A673 (cell line): ENCODE measurements at regions not wholly inside any gene's neighbourhood (a gene's known extent, or its start where the extent isn't known, plus 50 kb on each side); places are given as distances from the start of the nearest gene placed in this dataset.

ENCODE experiments used
- BruUV-seq: library from RNA; stranded (reverse); fragments of 400-500 nt; replicated peaks from 2 replicates; lab custom pipeline; 2021; lab: Mats Ljungman, UMichigan
- CTCF ChIA-PET: fragments of 300-600 bp; sonication (Branson Sonifier 250); formaldehyde crosslinking; loops from one replicate; lab custom pipeline; 2022; ENCODE audit warnings: antibody characterized with exemption; lab: Charles Lee
- POLR2A ChIA-PET: fragments of 300-600 bp; sonication (Branson Sonifier 250); formaldehyde crosslinking; loops from one replicate; lab custom pipeline; 2022; ENCODE audit warnings: antibody characterized with exemption; ENCODE audit not compliant: low non-redundant PET; lab: Charles Lee
- DNase-seq: peaks from one replicate; pipeline ENCODE4 v3.0.0-alpha.2; 2015; ENCODE audit warnings: low spot score
- H3K27ac ChIP-seq: fragments of 200-600 bp; sonication (generic); 2 replicates; pipeline ENCODE4 v1.5.1; 2016; ENCODE audit warnings: mixed run types, low read depth, mild to moderate bottlenecking, mixed read lengths, antibody characterized with exemption, low read length; ENCODE audit not compliant: poor library complexity, severe bottlenecking
- H3K27me3 ChIP-seq: fragments of 200-600 bp; sonication (generic); replicated peaks from 2 replicates; pipeline ENCODE4 v1.6.1; 2017; ENCODE audit warnings: mixed run types, low read depth, mild to moderate bottlenecking, mixed read lengths, antibody characterized with exemption, low read length; ENCODE audit not compliant: insufficient read depth, poor library complexity
- H3K36me3 ChIP-seq: fragments of 200-600 bp; sonication (generic); 2 replicates; pipeline ENCODE4 v1.6.1; 2016; ENCODE audit warnings: mixed run types, mild to moderate bottlenecking, mixed read lengths, antibody characterized with exemption, low read length; ENCODE audit not compliant: insufficient read depth, poor library complexity, severe bottlenecking
- H3K4me1 ChIP-seq: fragments of 200-600 bp; sonication (generic); 2 replicates; pipeline ENCODE4 v1.6.1; 2017; ENCODE audit warnings: mixed run types, mild to moderate bottlenecking, mixed read lengths, antibody characterized with exemption, low read length; ENCODE audit not compliant: insufficient read depth, poor library complexity, severe bottlenecking
- H3K4me3 ChIP-seq: fragments of 200-600 bp; sonication (generic); 2 replicates; pipeline ENCODE4 v1.5.1; 2016; ENCODE audit warnings: low read depth, mixed run types, mild to moderate bottlenecking, mixed read lengths, low read length; ENCODE audit not compliant: poor library complexity, severe bottlenecking
- H3K9me3 ChIP-seq: fragments of 200-600 bp; sonication (generic); 2 replicates; pipeline ENCODE4 v1.6.1; 2016; ENCODE audit warnings: mixed run types, low read depth, mild to moderate bottlenecking, mixed read lengths, antibody characterized with exemption, low read length; ENCODE audit not compliant: poor library complexity, severe bottlenecking
- EZH2 ChIP-seq: fragments of 200-600 bp; sonication (generic); IDR thresholded peaks from 2 replicates; pipeline ENCODE4 v1.6.1; 2017; ENCODE audit warnings: borderline replicate concordance, low read depth, mild to moderate bottlenecking, mixed read lengths, antibody characterized with exemption, low read length; ENCODE audit not compliant: poor library complexity, severe bottlenecking
- intact Hi-C: fragments of 100-400 bp; cut with micrococcal nuclease; formaldehyde crosslinking; loops from one replicate; pipeline ENCODE4 v1.10.0; 2022; ENCODE audit not compliant: unreplicated experiment
- TF ChIP-seq, protein P1 (sequence below): fragments of 300-800, 200-600 bp; sonication (generic); conservative IDR thresholded peaks from 2 replicates; pipeline ENCODE4 v1.5.1; 2017; ENCODE audit warnings: low read depth, mild to moderate bottlenecking, antibody characterized with exemption, low read length, moderate library complexity, mixed read lengths

GRCh38 chr4:81912376-81913030, 440.8 kb upstream of the RASGEF1B start:
- POLR2A ChIA-PET: no interaction called here
- BruUV-seq: no TSS peak
- intact Hi-C loops: no loop called here

GRCh38 chr4:81906905-81907304, 435.2 kb upstream of the RASGEF1B start:
- no peak for DNase-seq
- Histone ChIP-seq H3K27me3 (no peaks in the 10 kb centered on the region), H3K9me3 (no peaks in the 10 kb centered on the region), H3K36me3 (no peaks in the 10 kb centered on the region), H3K27ac (no peak overlapping the region), H3K4me3 (no peak overlapping the region), H3K4me1 (no peaks in the 10 kb centered on the region)
- TF ChIP-seq EZH2: no peak
- ChIA-PET CTCF (no interaction called here), POLR2A (no interaction called here)
- no TSS peak for BruUV-seq
- intact Hi-C loops: no loop called here

More at GRCh38 chr4:81912376-81913030, 440.8 kb upstream of the RASGEF1B start:
- H3K27me3 ChIP-seq: no peaks in the 10 kb centered on the region
- no peak overlapping the region for H3K27ac ChIP-seq
- H3K4me1 ChIP-seq: no peaks in the 10 kb centered on the region
- TF ChIP-seq EZH2: no peak
- TF ChIP-seq, protein P1, sequence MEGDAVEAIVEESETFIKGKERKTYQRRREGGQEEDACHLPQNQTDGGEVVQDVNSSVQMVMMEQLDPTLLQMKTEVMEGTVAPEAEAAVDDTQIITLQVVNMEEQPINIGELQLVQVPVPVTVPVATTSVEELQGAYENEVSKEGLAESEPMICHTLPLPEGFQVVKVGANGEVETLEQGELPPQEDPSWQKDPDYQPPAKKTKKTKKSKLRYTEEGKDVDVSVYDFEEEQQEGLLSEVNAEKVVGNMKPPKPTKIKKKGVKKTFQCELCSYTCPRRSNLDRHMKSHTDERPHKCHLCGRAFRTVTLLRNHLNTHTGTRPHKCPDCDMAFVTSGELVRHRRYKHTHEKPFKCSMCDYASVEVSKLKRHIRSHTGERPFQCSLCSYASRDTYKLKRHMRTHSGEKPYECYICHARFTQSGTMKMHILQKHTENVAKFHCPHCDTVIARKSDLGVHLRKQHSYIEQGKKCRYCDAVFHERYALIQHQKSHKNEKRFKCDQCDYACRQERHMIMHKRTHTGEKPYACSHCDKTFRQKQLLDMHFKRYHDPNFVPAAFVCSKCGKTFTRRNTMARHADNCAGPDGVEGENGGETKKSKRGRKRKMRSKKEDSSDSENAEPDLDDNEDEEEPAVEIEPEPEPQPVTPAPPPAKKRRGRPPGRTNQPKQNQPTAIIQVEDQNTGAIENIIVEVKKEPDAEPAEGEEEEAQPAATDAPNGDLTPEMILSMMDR: no peak
- no peak overlapping the region for H3K4me3 ChIP-seq
- CTCF ChIA-PET: no interaction called here
- no peaks in the 10 kb centered on the region for H3K36me3 ChIP-seq
- H3K9me3 ChIP-seq: no peaks in the 10 kb centered on the region
- DNase-seq: no peak

DNA sequence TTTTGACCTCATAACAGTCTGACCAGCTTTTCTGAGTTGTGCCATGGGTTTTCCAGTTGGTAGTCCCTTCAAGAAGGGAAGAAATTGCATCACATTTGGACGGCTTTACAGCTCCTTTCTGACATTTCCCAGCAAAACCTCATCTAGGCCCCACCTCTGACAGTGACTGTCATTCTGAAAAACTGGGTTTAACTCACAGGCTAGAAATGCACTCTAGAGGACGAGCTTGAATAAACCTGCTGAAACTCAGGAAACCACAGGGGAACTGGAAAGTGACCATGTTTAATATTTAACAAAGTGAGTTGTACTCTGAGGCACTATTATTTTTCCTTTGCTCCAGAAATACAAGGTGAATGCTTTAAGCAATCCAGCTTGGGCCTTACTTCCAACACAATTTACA, 434.3 kb upstream of the RASGEF1B start:
- Histone ChIP-seq H3K9me3 (no peaks in the 10 kb centered on the region), H3K27ac (no peak overlapping the region), H3K4me3 (no peak overlapping the region), H3K36me3 (no peaks in the 10 kb centered on the region), H3K27me3 (no peaks in the 10 kb centered on the region), H3K4me1 (no peaks in the 10 kb centered on the region)
- no peak for DNase-seq
- BruUV-seq: no TSS peak
- CTCF ChIA-PET: no interaction called here
- POLR2A ChIA-PET: no interaction called here
- intact Hi-C loops: no loop called here
- TF ChIP-seq, protein P1: no peak
- no peak for TF ChIP-seq EZH2

DNA sequence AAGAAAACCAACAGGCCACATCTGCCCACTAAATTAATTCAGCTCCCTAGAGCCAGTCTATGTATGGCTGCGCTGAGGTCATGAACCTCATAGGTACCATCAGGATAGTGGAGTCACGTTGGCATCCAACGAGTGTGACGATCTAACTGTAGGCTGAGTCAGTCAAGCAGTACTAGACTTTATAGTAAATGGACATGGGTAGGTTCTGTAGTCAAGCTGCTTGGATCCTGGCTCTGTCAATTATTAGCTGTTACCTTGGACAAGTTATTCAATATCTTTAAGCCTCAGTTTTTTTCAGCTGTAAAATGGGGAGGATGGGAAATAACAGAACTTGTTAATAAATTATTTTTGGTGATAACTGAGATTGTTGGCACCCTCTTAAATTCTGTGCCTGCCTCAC, 432.4 kb upstream of the RASGEF1B start:
- POLR2A ChIA-PET: no interaction called here
- H3K27ac ChIP-seq: no peak overlapping the region
- CTCF ChIA-PET: no interaction called here
- TF ChIP-seq EZH2: no peak
- TF ChIP-seq, protein P1: no peak
- intact Hi-C loops: no loop called here
- no peaks in the 10 kb centered on the region for H3K9me3 ChIP-seq
- H3K4me1 ChIP-seq: no peaks in the 10 kb centered on the region
- no peak for DNase-seq
- no peaks in the 10 kb centered on the region for H3K27me3 ChIP-seq
- no TSS peak for BruUV-seq
- no peaks in the 10 kb centered on the region for H3K36me3 ChIP-seq
- H3K4me3 ChIP-seq: no peak overlapping the region
